ENCODE measurements at regions not wholly inside any gene's neighbourhood (a gene's known extent, or its start where the extent isn't known, plus 50 kb on each side); places are given as distances from the start of the nearest gene placed in this dataset.

GRCh38 chr11:103705642-103706041 lies 330.8 kb upstream of the DDI1 start:
- TF ChIP-seq NR2C2 (CRISPR knock-in tag; IDR thresholded peaks at IDR 0.05) (no peak), ELF4 (CRISPR knock-in tag; IDR thresholded peaks at IDR 0.05; ENCODE audit: low read depth) (no peak), TP53 (CRISPR knock-in tag; IDR thresholded peaks at IDR 0.05) (no peak), OVOL2 (CRISPR knock-in tag; IDR thresholded peaks at IDR 0.05; ENCODE audit: borderline replicate concordance) (no peak)
